GDM1 (cell line): ENCODE measurements at regions not wholly inside any gene's neighbourhood (a gene's known extent, or its start where the extent isn't known, plus 50 kb on each side); places are given as distances from the start of the nearest gene placed in this dataset.

ENCODE experiments used
- DNase-seq: peaks from one replicate; lab custom pipeline; 2025; lab: John Stamatoyannopoulos, UW

GRCh38 chr12:13764748-13765147 is 216.7 kb downstream of the GRIN2B start:
- DNase-seq, result no peak

GRCh38 chr12:13749389-13749788 is 232.0 kb downstream of the GRIN2B start:
- DNase-seq, result no peak

- DNase-seq, result no peak
Observed at GRCh38 chr12:13745111-13745860, 236.1 kb downstream of the GRIN2B start.

- no peak for DNase-seq
Observed at GRCh38 chr12:13744561-13744960, 236.8 kb downstream of the GRIN2B start.

- no peak for DNase-seq
Observed at GRCh38 chr12:13740149-13740545, 241.3 kb downstream of the GRIN2B start.

GRCh38 chr12:13735734-13736133 is 245.7 kb downstream of the GRIN2B start:
- no peak for DNase-seq

- no peak for DNase-seq
Observed at GRCh38 chr12:13734584-13735152, 246.7 kb downstream of the GRIN2B start.

- DNase-seq, result no peak
Observed at GRCh38 chr12:13727707-13728195, 253.7 kb downstream of the GRIN2B start.

GRCh38 chr12:13725049-13725448 is 256.4 kb downstream of the GRIN2B start:
- no peak for DNase-seq

- no peak for DNase-seq
Observed at GRCh38 chr12:13724136-13724535, 257.3 kb downstream of the GRIN2B start.

- DNase-seq, result no peak
Observed at GRCh38 chr12:13719986-13720385, 261.4 kb downstream of the GRIN2B start.

GRCh38 chr12:13718271-13718670 is 263.1 kb downstream of the GRIN2B start:
- DNase-seq, result no peak

GRCh38 chr12:13716119-13716518 is 265.3 kb downstream of the GRIN2B start:
- DNase-seq, result no peak

- no peak for DNase-seq
Observed at GRCh38 chr12:13713556-13714410, 267.6 kb downstream of the GRIN2B start.

GRCh38 chr12:13707829-13708228 is 273.6 kb downstream of the GRIN2B start:
- no peak for DNase-seq

GRCh38 chr12:13702381-13702780 is 279.0 kb downstream of the GRIN2B start:
- no peak for DNase-seq

GRCh38 chr12:13701502-13701901 is 279.9 kb downstream of the GRIN2B start:
- DNase-seq, result no peak

GRCh38 chr12:13697973-13698372 is 283.4 kb downstream of the GRIN2B start:
- no peak for DNase-seq

GRCh38 chr12:13695781-13696180 is 285.6 kb downstream of the GRIN2B start:
- no peak for DNase-seq

- DNase-seq, result no peak
Observed at GRCh38 chr12:13692332-13692731, 289.1 kb downstream of the GRIN2B start.

GRCh38 chr12:13691598-13691997 is 289.8 kb downstream of the GRIN2B start:
- DNase-seq, result no peak

GRCh38 chr12:13687633-13688032 is 293.8 kb downstream of the GRIN2B start:
- DNase-seq, result no peak

- no peak for DNase-seq
Observed at GRCh38 chr12:13686260-13686659, 295.1 kb downstream of the GRIN2B start.
